Ishikawa (cell line): ENCODE measurements at regions not wholly inside any gene's neighbourhood (a gene's known extent, or its start where the extent isn't known, plus 50 kb on each side); places are given as distances from the start of the nearest gene placed in this dataset.

Experiments
- CEBPB ChIP-seq: IDR thresholded peaks from 2 replicates; pipeline ENCODE4 v1.6.1; 2012
- CREB1 ChIP-seq: IDR thresholded peaks from 2 replicates; pipeline ENCODE4 v1.6.1; 2012; ENCODE audit warnings: low read depth
- EGR1 ChIP-seq: IDR thresholded peaks from 2 replicates; pipeline ENCODE4 v1.6.1; 2012
- EP300 ChIP-seq: IDR thresholded peaks from 2 replicates; pipeline ENCODE4 v1.6.1; 2012; ENCODE audit warnings: borderline replicate concordance
- FOXM1 ChIP-seq: IDR thresholded peaks from 2 replicates; pipeline ENCODE4 v1.6.1; 2012; ENCODE audit warnings: low read depth, borderline replicate concordance
- NFIC ChIP-seq: IDR thresholded peaks from 2 replicates; pipeline ENCODE4 v1.6.1; 2012
- RAD21 ChIP-seq: IDR thresholded peaks from 2 replicates; pipeline ENCODE4 v1.6.1; 2012; ENCODE audit warnings: low read depth
- TAF1 ChIP-seq: IDR thresholded peaks from 2 replicates; pipeline ENCODE4 v1.6.1; 2012; ENCODE audit warnings: low read depth, mild to moderate bottlenecking
- TCF12 ChIP-seq: IDR thresholded peaks from 2 replicates; pipeline ENCODE4 v1.6.1; 2012; ENCODE audit warnings: low read depth
- TEAD4 ChIP-seq: IDR thresholded peaks from 2 replicates; pipeline ENCODE4 v1.6.1; 2012
- YY1 ChIP-seq: IDR thresholded peaks from 2 replicates; pipeline ENCODE4 v1.6.1; 2012; ENCODE audit warnings: low read depth
- ZBTB7A ChIP-seq: IDR thresholded peaks from 2 replicates; pipeline ENCODE4 v1.6.1; 2012; ENCODE audit warnings: low read depth
- TF ChIP-seq, protein P1 (sequence below): IDR thresholded peaks from 2 replicates; pipeline ENCODE4 v1.6.1; 2012; ENCODE audit warnings: low read depth, mild to moderate bottlenecking
- TF ChIP-seq, protein P2 (sequence below): IDR thresholded peaks from 2 replicates; pipeline ENCODE4 v1.6.1; 2012
- TF ChIP-seq, protein P3 (sequence below): IDR thresholded peaks from 2 replicates; pipeline ENCODE4 v1.6.1; 2012

DNA sequence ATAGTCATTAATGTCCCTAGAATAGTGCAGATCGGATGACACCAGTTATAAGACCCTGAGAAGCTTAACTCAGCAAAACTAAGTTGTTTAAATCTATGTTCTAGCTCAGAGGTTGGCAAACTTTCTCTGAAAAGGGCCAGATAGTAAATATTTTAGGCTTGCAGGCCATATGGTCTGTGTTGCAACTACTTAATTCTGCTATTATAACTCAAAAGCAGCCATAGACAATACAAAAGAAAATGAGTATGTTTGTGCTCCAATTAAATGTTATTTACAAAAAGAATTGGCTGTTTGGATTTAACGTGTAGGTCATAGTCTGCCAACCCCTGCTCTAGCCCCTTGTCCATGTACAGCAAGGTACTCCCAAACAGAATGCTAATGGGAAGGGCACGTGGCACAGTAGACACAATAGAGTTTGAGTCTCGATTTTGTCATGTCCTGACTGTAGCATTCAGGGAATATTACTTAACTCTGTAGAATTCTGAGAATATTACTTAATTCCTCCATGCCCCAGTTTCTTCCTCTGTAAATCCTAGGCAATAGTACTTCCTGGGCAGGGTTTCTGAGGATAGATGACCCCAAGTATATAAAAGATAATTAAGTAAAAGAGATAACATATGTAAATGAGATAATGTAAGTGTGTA is 70.5 kb upstream of the ATP2C1 start:
- TF ChIP-seq CEBPB (no peak), EP300 (no peak), CREB1 (no peak)
- TF ChIP-seq, protein P1, sequence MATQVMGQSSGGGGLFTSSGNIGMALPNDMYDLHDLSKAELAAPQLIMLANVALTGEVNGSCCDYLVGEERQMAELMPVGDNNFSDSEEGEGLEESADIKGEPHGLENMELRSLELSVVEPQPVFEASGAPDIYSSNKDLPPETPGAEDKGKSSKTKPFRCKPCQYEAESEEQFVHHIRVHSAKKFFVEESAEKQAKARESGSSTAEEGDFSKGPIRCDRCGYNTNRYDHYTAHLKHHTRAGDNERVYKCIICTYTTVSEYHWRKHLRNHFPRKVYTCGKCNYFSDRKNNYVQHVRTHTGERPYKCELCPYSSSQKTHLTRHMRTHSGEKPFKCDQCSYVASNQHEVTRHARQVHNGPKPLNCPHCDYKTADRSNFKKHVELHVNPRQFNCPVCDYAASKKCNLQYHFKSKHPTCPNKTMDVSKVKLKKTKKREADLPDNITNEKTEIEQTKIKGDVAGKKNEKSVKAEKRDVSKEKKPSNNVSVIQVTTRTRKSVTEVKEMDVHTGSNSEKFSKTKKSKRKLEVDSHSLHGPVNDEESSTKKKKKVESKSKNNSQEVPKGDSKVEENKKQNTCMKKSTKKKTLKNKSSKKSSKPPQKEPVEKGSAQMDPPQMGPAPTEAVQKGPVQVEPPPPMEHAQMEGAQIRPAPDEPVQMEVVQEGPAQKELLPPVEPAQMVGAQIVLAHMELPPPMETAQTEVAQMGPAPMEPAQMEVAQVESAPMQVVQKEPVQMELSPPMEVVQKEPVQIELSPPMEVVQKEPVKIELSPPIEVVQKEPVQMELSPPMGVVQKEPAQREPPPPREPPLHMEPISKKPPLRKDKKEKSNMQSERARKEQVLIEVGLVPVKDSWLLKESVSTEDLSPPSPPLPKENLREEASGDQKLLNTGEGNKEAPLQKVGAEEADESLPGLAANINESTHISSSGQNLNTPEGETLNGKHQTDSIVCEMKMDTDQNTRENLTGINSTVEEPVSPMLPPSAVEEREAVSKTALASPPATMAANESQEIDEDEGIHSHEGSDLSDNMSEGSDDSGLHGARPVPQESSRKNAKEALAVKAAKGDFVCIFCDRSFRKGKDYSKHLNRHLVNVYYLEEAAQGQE = no peak

DNA sequence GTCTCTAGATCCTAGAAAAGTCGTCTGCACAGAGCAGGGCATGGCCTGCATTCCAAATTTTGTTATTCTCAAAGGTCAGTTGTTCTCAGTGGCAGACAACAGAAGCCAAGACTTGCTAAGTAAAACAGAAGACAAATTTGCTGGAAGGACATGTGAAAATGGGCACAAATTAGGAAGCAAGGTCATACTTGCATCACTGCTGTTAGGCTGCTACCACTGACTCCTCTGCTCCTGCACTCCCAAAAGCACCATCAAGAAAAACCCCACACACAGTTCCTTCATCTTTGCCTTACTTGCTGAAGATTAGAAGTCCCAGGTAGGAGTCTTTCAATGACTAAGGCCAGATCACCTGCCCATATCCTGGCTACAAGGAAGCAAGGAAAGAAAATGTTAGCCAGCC is 69.9 kb upstream of the ATP2C1 start:
- TF ChIP-seq, protein P1 = no peak
- no peak for TF ChIP-seq CEBPB
- TF ChIP-seq, protein P2, sequence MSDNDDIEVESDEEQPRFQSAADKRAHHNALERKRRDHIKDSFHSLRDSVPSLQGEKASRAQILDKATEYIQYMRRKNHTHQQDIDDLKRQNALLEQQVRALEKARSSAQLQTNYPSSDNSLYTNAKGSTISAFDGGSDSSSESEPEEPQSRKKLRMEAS = no peak

DNA sequence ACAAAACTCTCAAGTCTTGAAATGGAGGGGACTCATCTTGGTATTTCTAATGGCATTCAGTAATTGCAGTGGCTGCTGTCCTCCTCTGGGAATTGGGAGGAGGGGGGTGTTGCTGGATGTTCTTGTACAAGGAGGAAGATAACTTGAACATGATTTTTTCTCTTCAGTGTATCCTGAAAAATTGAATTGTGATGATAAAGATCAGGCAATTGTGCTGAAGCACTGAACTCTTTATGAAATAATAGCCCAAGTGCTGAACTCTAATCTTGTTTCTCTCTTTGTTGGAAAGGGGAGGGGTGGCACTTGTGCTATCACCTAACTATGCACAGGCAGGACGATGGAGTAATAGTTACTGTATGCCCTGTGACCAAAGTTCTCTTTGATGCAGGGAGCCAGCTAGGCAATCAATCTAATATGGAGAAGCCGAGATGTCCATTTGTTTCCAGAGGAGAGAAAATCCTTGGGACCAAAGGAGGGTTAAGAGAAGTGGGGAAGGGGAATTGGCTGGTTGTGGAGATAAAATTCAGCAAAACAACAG is 68.1 kb upstream of the ATP2C1 start:
- TF ChIP-seq, protein P3, sequence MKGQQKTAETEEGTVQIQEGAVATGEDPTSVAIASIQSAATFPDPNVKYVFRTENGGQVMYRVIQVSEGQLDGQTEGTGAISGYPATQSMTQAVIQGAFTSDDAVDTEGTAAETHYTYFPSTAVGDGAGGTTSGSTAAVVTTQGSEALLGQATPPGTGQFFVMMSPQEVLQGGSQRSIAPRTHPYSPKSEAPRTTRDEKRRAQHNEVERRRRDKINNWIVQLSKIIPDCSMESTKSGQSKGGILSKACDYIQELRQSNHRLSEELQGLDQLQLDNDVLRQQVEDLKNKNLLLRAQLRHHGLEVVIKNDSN = no peak
- TF ChIP-seq, protein P2 = no peak
- TF ChIP-seq FOXM1 (no peak), TCF12 (no peak), EGR1 (no peak), TAF1 (no peak), YY1 (no peak), ZBTB7A (no peak), TEAD4 (no peak), CREB1 (no peak), NFIC (no peak), CEBPB (no peak), RAD21 (no peak), EP300 (no peak)
- TF ChIP-seq, protein P1 = no peak

DNA sequence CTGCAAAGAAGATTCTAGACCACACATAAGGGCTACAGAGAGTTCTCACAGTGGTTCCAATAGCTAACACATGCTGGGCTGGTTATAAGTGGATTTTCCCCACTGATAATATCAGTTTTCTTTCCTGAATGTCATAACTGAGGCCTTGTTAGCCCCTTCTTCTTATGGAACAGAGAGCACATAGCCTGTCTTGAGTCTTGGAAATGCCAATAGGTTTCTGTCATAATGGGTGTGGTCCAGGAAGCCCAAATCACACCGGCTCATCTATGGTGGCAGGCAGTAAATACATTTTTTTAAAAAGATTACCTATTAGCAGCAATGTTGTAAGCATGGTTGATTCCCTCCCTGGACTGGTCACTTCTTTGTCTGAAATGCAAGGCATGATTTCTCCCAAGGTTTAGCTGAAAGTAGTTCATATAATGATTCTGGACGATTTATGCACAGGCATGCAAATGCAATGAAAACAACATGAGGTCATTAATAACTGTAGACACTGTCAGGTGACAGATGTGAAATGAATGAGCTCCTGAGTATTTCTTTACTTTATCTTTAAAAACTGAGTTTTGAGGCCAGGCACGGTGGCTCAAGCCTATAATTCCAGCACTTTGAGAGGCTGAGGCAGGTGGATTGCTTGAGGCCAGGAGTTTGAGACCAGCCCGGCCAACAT is 67.2 kb upstream of the ATP2C1 start:
- TF ChIP-seq, protein P2 = no peak
- no peak for TF ChIP-seq TAF1
- no peak for TF ChIP-seq EP300
- no peak for TF ChIP-seq CREB1
- no peak for TF ChIP-seq TEAD4
- no peak for TF ChIP-seq TCF12
- TF ChIP-seq, protein P1 = no peak
- TF ChIP-seq RAD21 = no peak
- no peak for TF ChIP-seq CEBPB
- TF ChIP-seq, protein P3 = no peak
- no peak for TF ChIP-seq NFIC
- TF ChIP-seq FOXM1 = no peak
- TF ChIP-seq ZBTB7A = no peak
- TF ChIP-seq EGR1 = no peak
- no peak for TF ChIP-seq YY1
